HG03039 (cell line): ENCODE measurements at regions not wholly inside any gene's neighbourhood (a gene's known extent, or its start where the extent isn't known, plus 50 kb on each side); places are given as distances from the start of the nearest gene placed in this dataset.
"Not testable (repeated sequence)": the region's sequence is repeated elsewhere in the genome, so short reads cannot be mapped to it uniquely, and the experiment has no call there.

Experiments
- ATAC-seq: cut with Tn5 transposase; IDR thresholded peaks from one replicate; pipeline ENCODE4 v1.9.1; 2021; ENCODE audit warnings: mild to moderate bottlenecking, moderate library complexity; ENCODE audit not compliant: unreplicated experiment

DNA sequence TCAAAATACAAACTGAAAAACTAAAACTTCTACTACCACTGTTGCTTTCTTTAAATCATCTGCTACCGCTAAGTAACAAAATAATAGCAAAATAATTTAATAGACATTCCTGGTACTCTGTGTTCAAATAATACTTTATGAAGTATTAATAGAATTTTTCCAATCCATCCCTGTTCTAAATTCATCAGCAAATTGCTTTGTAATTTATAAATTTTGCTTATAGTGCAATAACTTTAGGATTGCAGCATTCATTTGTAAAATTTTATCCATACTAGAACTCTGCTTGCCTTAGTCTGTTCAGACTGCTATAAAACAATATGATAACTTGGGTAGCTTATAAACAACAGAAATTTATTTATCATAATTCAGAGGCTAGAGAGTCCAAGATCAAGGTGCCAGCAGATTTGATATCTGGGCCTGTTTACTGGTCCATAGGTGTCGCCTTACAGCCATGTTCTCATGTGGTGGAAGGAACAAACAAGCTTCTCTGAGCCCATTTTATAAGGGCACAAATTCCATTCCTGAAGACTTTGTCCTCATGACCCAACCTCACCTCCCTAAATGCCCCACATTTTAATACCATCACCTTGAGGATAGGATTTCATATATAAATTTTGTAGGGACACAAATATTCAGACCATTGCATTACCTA is 415.1 kb upstream of the MAP2 start:
- ATAC-seq = no peak

DNA sequence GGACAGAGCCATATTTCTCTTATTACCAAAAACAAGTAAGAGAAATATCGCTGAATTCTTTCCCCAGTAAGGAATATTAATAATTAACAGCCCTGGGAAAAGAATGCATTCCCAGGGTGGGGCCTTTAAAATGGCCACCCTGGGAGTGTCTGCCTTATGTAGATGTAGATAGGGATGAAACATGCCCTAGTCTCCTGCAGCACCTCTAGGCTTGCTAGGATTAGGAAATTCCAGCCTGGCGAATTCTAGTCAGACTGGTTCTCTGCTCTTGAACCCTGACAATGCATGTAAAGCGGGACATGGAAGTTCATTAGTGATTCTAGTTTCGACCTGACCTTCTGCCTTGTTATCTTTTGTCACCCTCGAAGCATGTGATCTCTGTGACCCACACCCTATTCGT is 405.2 kb upstream of the MAP2 start:
- ATAC-seq = not testable (repeated sequence)

DNA sequence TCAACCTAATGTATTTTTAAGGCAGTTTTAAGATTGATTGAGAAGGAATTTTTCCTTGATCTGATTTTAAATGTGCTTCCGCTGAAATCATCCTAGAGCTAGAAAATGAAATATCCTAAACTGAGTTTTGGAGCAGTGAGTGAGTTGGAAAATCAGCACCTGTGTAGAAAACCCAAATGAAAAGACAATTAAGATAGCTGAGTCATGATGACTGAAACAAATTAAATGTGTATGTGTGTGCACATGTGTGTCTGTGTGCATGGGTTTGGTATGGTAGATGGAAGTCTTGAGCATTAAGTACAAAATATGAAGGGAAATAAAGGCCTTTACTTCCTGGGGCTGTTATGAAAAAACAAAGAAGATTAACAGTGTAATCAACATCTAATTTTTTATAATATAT is 394.6 kb upstream of the MAP2 start:
- ATAC-seq = no peak

DNA sequence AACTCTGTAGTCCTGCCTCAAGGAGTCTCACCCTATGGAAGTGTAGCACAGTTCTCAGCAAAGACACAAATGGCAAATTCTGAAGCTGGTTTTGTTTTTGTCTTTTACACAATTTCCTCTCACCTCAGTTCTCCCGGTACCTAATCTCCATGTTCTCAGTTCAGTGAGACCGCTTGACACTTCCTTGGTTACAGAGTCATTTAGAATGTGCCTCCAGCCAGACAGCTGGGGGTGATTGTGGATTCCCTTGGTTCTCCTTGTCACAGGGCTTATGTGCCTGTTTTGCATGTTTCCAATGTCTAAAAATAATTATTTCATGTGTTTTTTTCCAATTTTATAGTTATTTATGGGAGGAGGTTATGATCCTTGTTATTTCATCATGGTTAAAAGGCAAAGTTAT is 379.5 kb upstream of the MAP2 start:
- ATAC-seq = no peak

DNA sequence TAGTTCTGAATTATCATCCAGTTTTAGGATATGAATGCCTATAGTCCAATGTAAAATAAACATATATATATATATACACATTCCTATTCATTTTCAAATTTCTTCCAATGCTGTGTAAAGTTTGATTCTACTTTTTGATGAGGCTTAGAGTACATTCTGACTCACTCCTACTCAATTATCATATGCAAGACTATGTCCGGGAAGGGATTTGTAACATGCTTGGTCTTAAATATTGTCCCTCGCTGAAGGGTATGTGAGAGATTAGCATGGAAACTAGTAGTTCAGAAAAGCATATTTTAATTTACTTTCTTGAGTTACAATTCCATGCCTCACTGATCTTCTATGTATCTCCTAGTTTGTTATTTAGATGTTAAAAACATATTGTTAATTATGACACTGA is 377.7 kb upstream of the MAP2 start:
- no peak for ATAC-seq

DNA sequence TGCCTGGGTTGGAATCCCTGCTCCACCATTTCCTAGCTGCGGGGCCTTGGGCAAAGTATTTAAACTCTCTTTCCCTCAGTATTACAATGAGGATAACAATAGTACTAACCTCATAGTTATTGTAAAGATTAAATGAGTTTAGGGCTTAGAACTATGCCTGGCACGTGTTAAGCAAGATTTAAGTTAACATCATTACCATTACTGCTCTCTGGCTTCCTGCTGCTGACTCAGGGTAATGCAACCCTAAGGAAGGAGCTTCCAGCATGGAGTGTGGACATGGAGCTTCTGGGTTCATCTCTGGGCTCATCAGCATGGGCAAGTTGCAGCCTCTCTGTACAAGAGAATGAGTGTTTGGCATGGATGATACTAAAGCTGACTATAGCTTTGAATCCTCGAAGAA is 374.2 kb upstream of the MAP2 start:
- ATAC-seq = no peak

DNA sequence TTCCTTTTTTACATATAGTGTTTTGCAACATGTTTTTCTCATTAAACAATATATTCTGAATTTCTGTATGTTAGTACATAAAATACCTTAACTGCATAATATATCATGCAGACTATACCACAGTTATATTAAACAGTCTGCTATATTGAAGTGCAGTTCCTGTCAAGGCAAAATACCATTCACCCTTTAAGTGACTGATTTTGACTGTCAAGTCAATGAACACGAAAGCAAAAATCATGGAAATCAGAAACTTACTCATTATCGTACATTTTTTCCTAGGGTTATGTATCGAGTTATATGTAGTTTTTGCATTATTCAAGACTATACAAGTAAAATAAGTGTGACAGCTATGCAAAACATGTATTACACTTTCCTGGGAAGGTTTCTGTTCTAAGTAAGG is 361.6 kb upstream of the MAP2 start:
- no peak for ATAC-seq

DNA sequence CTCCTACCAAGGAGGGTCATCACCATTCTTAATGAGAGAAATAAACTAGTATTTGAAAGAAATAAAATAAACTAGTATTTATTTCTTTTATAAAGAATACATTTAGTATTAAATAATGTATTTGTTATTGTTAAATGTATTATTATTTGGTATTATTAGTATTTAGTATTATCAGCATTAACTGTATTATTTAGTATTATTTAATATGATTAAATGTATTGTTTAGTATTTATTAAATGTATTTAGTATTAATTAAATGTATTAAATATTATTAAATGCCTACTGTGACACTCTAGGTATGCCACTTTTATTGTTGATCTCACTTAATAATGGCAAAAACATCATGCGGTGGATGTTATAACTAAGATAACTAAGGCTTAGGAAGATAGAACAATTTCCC is 353.6 kb upstream of the MAP2 start:
- ATAC-seq = no peak

DNA sequence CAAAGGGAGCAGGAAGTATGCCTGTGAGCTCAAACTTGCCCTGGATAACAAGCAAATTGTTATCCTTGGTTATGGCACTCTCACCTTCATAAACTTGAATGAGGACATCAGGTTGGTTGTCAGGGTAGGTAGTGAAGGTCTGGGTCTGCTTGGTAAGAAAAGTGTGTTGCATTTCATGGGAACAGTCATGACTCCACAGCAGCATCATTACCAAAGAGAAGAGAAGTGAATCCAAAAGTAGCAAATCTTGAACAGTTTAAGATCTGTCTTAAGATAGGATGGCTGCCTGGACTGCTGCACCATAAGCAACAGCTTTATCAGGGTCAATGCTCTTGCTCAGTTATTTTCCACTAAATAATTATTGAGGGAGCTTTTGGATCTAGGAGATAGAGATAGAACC is 350.7 kb upstream of the MAP2 start:
- no peak for ATAC-seq

DNA sequence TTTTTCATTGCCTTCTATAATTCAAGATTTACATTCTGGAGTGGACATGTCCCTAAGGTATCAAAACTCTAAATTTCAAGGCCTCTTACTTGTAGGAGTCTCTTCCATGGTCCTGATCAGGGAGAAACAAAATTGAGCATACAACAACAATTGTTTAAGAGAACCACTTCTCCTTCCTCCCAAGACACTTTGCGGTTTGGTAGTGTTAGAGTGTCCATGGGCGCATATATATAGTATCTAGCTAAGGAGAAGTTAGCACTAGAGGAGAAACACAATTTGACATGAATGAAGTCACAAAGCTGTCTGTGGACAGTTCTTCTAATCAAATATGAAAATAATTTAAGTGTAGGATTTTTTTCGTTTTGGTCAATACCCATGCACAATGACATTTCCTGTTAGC is 349.1 kb upstream of the MAP2 start:
- ATAC-seq = no peak

DNA sequence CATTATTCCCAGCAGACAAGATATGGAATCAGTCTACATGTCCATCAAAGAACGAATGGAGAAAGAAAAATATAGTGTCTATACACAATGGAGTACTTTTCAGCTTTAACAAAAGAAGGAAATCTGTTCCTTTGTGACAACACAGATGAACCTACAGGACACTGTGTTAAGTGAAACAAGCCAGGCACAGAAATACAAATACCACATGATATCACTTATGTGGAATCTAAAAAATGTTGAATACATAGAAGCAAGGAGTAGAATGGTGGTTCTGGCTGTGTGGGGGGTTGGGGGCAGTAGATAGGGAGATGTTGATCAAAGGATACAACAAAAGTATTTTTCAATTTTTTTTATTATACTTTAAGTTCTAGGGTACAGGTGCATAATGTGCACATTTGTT is 347.7 kb upstream of the MAP2 start:
- no peak for ATAC-seq

DNA sequence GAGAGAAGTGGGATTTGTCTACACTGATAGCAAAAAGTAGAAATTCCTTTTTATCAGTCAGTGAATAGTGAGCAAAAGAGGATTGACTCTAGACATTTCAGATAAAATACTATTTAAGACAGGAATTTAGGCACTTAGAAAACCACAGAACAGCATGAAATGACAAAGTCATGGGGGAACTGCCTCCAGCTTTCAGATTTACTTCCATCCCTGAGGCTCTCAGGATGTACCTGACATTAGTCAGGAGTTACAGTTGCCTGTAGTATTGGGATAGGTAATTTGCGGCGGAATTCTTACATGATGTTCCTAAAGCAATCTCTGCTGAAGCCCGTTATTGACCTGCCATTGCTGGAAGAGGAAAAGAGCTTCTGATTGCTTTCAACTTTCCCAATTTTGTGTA is 337.1 kb upstream of the MAP2 start:
- no peak for ATAC-seq

DNA sequence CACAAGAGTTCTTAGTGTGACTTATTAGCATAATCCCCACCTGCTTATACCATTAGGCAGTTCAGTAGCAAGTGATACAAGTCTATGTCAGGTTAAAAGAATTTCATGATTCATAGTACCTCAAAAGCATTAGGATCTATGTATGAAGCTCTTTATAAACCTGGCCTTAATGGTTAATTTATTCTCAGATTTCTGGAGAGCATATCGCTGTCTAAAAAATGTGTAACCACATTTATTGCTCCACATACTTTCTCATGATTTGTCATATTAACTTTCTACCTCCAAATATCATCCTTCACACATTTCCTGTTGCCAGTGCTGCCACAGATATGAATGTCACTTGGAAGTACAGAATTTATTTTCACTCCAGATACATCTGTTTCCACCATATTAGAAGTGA is 332.8 kb upstream of the MAP2 start:
- ATAC-seq = no peak

DNA sequence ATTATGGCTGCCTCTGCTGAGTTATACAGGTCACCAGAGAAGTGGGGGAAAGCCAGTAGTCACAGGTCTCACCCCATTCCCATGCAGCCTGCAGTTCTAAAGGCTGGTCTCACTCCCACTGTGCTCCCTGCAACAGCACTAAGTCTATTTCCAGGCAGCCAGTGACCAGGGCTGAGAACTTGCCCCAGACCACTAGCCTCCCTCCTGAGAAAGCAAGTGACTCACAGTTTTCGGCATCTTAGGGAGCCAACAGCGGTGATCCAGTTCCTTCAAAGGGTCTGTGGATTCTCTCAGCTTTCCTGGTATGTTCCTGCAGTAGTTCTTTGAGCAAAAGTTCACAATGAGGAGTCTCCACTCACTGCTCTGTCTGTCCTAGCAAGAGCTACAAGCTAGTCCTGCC is 329.6 kb upstream of the MAP2 start:
- ATAC-seq = no peak

DNA sequence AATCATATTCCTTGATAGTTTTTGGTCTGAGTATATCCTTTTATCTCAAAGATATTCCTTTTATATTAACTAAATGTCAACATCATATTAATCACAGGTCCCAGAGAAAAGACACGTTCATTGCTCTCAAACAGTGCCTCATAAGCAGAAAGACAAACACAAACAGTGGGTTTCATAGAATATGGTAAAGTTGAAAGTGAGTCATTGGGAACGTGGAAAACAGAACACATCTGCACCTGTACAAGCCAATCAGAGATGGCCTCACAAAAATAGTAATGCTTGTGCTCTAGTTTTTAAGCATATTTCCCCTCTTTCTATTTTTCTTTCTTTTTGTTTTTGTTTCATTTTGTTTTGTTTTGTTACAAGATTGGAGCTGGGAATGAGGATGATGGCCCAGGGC is 328.4 kb upstream of the MAP2 start:
- no peak for ATAC-seq

DNA sequence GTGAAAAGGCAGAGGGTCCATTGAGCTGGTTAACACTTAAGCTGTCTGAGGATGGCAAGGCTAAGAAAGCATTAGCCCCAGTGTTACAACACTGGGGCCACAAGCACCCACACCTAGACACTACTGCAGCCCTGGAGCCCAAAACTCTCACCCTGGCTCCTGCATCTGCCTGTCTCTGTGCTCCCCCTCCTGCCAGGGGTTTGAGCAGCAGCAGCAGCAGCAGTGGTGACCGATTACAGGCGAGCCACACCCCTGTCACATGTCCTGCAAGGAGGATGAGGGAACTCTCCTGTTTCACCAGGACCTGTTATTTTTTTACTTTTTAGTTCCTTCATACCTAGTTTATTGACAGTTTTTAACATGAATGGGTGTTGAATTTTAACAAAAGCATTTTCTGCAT is 326.7 kb upstream of the MAP2 start:
- ATAC-seq = no peak

DNA sequence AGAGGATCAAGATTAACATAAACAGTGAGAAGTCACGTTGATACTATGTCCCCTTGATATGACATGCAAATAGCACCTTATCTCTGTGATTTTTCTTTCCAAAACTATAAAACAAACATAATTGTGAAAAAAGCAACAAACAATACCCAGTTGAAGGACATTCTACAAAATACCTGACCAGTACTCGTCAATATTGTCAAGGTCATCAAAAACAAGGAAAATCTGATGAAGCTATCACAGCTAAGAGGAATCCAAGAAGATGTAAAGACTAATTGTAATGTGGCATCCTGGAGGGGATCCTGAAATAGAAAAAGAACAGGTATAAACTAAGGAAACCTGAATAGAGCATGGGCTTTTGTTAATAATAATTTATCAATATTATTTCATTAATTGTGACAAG is 321.5 kb upstream of the MAP2 start:
- ATAC-seq = no peak

DNA sequence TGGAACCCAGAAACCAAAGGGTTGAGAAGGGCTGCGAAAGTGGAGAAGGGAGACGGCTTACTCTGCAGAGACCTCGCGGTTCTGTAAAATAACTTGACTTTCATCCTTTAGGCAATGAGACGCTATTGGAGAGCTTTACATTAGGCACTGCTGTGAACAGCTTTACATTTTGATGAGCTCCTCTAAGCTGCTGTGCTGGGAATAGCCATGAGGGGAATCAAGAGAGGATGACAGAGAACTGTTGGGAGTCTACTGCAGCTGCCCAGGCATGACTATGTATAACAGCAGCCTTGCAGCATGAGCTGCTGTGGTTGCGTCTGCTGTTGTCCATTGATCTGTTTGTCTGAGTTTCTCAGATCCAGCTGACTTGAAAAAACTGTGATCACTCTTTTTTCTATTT is 310.8 kb upstream of the MAP2 start:
- ATAC-seq = no peak

DNA sequence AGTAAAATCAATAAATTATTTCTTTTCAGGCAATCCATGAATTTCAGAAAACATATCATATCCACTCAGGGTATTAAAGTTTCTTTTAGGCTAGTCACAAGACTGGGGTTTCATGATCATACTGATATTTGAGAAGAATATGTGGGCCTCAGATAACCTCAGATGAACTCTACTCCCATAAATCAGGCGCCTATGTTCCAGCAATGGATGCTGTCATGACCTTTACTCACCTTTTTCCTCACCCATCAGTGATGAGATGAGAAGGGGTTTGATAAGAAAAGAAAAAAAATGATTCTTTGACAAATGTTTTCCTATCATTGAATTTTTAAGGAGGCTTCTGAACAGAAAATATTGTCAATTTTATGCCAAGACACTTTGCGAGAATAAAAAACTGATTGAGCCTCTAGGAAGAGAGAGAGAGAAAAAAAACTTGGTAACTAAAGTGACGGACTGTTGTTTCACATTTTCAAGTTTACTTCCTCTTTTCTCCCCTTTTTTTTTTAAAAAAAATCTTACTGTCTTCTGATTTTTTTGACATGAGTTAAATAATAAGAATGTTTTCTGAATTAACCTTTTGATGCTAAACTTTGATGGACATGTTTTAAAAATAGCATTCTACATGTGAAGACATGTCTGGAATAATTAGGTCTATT is 309.1 kb upstream of the MAP2 start:
- ATAC-seq = no peak

DNA sequence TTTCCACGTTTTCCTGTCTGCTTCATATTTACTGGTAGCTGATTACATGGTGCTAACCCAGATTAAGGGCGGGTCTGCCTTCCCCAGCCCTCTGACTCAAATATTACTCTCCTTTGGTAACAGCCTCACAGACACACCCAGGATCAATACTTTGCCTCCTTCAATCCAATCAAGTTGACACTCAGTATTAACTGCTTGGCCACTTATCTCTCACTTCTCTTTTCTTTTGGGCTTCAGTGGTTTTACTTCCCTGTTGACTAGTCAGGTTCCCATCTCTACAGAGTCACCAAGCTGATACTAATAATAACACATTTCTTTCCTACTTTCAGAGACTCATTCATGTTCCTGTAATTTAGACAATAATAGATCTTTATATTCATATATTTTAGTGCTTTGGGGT is 302.2 kb upstream of the MAP2 start:
- ATAC-seq = peak; percentile 97

DNA sequence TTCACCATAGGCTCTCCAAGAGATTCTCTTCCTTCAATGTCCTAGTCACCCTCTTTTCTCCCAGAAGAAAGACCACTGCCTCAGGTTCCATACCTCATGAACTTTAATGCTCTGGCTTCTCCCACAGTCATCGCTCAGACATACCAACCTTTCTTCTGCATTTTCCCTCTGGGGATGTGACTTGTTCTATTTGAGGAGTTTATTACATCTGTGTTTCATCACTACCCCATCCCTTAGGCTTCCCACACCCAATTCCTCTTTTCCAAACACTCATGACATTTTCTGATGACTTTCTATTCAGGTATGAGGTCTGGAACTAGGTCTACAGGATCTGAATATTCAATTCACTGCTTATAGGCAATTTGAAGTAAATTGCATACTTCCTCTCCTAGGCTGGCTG is 298.6 kb upstream of the MAP2 start:
- no peak for ATAC-seq

DNA sequence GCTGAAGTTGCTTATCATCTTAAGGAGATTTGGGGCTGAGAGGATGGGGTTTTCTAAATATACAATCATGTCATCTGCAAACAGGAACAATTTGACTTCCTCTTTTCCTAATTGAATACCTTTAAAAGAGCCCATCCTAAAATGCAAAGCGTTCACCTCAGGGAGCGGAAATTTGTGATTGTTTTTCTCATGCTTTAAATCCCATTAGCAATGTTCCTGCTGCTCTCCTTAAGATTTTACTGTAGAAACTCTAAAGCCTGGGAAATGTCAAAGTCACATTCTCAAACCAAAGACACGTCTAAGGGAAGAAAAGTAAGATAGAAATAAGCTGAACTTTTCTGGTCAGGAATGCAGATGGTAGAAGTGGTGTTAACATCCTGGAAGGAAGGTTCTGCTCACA is 285.8 kb upstream of the MAP2 start:
- ATAC-seq = no peak

DNA sequence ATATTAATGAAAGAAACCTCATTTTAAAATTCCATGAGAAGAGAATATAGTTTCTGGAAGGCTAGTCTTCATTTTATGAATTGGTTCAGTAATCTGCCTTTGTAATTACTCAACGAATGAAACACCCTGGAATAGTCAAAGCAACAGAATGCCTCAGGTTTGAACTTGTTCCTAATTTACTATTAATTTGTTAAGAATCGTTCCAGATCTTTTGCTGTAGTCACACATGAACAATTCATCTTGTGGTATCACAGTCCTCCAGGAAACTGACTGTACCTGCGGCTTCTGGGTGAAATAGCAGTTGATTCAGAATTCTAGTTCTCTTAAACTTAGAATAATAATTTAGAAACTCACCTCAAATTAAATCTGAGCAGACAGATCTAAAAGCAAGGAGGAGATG is 282.7 kb upstream of the MAP2 start:
- ATAC-seq = no peak
